Progenitor cell of endocrine pancreas (in vitro differentiated cells): ENCODE measurements at regions not wholly inside any gene's neighbourhood (a gene's known extent, or its start where the extent isn't known, plus 50 kb on each side); places are given as distances from the start of the nearest gene placed in this dataset.

Experiments
- DNase-seq: peaks from one replicate; pipeline ENCODE4 v3.0.0; 2021; ENCODE audit warnings: low spot score; ENCODE audit not compliant: unreplicated experiment
- H3K27ac Mint-ChIP-seq: 2 replicates; pipeline ENCODE4 v1.8.0; 2021; ENCODE audit warnings: mild to moderate bottlenecking, moderate library complexity, mixed read lengths
- H3K27me3 Mint-ChIP-seq: 2 replicates; pipeline ENCODE4 v1.8.0; 2021; ENCODE audit warnings: mixed read lengths
- H3K36me3 Mint-ChIP-seq: 2 replicates; pipeline ENCODE4 v1.8.0; 2022; ENCODE audit warnings: mixed read lengths; ENCODE audit not compliant: insufficient read depth
- H3K4me1 Mint-ChIP-seq: 2 replicates; pipeline ENCODE4 v1.8.0; 2021; ENCODE audit warnings: low read depth, mixed read lengths
- H3K4me3 Mint-ChIP-seq: 2 replicates; pipeline ENCODE4 v1.8.0; 2021; ENCODE audit warnings: low read depth, mild to moderate bottlenecking, moderate library complexity, mixed read lengths
- H3K9me3 Mint-ChIP-seq: 2 replicates; pipeline ENCODE4 v1.8.0; 2021; ENCODE audit warnings: low read depth, mixed read lengths
- CTCF ChIP-seq: fragments of 200-600 bp; sonication (generic); IDR thresholded peaks from one replicate; pipeline ENCODE4 v1.5.0; 2021; ENCODE audit warnings: antibody characterized with exemption, mild to moderate bottlenecking; ENCODE audit not compliant: unreplicated experiment

DNA sequence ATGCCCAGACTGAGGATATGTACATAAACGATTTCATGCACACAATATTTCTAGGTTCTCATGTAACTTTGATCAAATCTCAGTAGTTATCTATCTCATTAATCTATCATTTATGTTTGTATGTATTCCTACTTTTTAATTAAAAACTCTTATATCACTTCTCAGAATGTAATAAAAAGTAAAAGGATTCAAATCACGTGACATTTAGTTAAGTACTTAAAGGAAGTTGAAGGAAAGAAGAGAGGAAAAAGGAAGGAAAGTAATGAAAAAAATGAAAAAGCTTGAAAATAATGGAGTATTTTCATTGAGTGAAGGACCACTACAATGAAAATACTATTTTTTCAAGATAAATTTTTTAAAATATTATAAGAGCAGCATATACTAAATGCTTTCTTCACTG lies 535.3 kb downstream of the PRDM9 start:
- peaks cover 2% of the 10 kb centered on the region for H3K9me3 Mint-ChIP-seq
- no peaks in the 10 kb centered on the region for H3K27me3 Mint-ChIP-seq
- H3K36me3 Mint-ChIP-seq, result no peaks in the 10 kb centered on the region
- H3K4me1 Mint-ChIP-seq, result no peaks in the 10 kb centered on the region
- no peak for TF ChIP-seq CTCF
- no peak overlapping the region for H3K27ac Mint-ChIP-seq
- DNase-seq, result no peak
- no peak overlapping the region for H3K4me3 Mint-ChIP-seq

DNA sequence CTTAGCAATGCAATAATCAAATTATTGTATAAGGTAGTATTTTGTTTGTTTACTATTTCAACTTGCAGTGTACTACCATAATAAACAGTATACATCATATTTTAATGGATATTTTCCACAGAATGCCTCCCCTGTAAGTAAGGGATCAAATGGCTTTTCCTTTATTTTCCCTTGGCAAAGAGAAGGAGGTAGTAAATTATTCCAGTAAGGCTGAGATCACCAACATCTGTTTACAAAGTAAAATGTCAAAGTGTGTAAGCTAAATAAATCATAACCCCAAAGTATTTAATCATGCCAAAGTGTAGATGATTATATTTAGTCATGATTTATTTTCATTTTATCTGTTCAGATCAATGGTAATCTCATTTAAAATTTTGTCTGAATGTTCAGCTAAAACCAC lies 537.6 kb downstream of the PRDM9 start:
- Mint-ChIP-seq H3K27me3 (no peaks in the 10 kb centered on the region), H3K27ac (no peak overlapping the region), H3K9me3 (no peaks in the 10 kb centered on the region), H3K36me3 (no peaks in the 10 kb centered on the region), H3K4me1 (no peaks in the 10 kb centered on the region), H3K4me3 (no peak overlapping the region)
- DNase-seq, result no peak
- no peak for TF ChIP-seq CTCF

DNA sequence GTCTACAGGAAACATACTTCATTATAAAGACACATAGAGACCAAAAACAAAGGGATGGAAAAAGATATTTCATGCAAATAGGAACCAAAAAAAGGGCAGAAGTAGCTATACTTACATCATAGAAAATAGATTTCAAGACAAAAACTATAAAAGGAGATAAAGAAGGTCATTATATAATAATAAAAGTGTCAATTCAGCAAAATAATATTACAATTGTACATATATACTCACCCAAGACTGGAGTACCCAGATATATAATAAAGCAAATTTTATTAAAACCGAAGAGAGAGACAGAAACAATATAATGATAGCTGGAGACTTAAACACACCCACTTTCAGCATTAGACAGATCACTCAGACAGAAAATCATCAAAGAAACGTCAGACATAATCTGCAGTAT lies 546.3 kb downstream of the PRDM9 start:
- H3K4me1 Mint-ChIP-seq, result no peaks in the 10 kb centered on the region
- no peak for DNase-seq
- no peaks in the 10 kb centered on the region for H3K9me3 Mint-ChIP-seq
- H3K27me3 Mint-ChIP-seq, result no peaks in the 10 kb centered on the region
- no peak overlapping the region for H3K27ac Mint-ChIP-seq
- no peaks in the 10 kb centered on the region for H3K36me3 Mint-ChIP-seq
- TF ChIP-seq CTCF, result no peak
- no peak overlapping the region for H3K4me3 Mint-ChIP-seq

DNA sequence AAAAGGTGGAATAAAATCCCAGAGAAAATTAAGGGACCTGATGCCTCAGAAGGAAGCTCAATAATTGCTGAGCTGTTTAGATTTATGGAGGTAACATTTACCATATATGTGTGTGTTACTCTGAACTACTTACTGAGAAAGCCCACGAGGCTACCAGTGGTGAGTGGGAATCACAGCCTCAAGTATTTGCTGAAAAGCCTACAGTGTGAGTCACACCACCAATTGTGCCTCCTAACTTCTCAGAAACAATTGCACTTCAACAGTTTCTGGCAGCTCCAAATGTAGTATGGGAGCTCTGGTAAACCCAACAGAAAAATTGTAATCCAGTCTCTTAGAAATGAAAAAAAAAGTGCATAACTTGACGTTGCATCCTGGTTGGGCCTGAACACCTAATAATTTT lies 551.6 kb downstream of the PRDM9 start:
- Mint-ChIP-seq H3K9me3 (no peaks in the 10 kb centered on the region), H3K36me3 (no peaks in the 10 kb centered on the region), H3K4me3 (no peak overlapping the region), H3K27ac (no peak overlapping the region), H3K27me3 (no peaks in the 10 kb centered on the region), H3K4me1 (no peaks in the 10 kb centered on the region)
- no peak for TF ChIP-seq CTCF
- no peak for DNase-seq

GRCh38 chr5:24059716-24060115 lies 552.3 kb downstream of the PRDM9 start:
- Mint-ChIP-seq H3K27me3 (no peaks in the 10 kb centered on the region), H3K9me3 (no peaks in the 10 kb centered on the region), H3K4me3 (no peak overlapping the region), H3K4me1 (no peaks in the 10 kb centered on the region), H3K36me3 (no peaks in the 10 kb centered on the region), H3K27ac (no peak overlapping the region)
- no peak for TF ChIP-seq CTCF
- no peak for DNase-seq
